ENCODE measurements at regions not wholly inside any gene's neighbourhood (a gene's known extent, or its start where the extent isn't known, plus 50 kb on each side); places are given as distances from the start of the nearest gene placed in this dataset.

DNA sequence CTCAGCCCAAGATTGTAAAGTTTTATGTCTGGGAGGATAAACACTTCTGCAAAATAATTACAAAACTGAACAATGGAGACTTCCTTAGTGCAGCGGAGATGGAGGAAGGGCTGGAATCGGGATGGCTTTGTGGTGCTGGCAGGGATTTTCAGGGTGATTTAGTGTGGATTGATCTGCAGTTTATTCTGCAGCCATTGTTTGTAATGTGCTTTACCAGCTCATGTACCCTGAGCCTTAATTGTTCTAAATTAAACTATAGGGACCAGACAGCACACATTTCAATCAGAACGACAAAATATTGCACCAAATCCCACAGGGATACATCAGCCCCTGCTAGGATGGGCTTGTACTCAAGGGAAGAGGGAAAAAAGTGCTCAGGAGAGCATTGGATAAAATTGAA, 103.2 kb upstream of the ONECUT1 start:
- TF ChIP-seq, protein P1, sequence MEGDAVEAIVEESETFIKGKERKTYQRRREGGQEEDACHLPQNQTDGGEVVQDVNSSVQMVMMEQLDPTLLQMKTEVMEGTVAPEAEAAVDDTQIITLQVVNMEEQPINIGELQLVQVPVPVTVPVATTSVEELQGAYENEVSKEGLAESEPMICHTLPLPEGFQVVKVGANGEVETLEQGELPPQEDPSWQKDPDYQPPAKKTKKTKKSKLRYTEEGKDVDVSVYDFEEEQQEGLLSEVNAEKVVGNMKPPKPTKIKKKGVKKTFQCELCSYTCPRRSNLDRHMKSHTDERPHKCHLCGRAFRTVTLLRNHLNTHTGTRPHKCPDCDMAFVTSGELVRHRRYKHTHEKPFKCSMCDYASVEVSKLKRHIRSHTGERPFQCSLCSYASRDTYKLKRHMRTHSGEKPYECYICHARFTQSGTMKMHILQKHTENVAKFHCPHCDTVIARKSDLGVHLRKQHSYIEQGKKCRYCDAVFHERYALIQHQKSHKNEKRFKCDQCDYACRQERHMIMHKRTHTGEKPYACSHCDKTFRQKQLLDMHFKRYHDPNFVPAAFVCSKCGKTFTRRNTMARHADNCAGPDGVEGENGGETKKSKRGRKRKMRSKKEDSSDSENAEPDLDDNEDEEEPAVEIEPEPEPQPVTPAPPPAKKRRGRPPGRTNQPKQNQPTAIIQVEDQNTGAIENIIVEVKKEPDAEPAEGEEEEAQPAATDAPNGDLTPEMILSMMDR (IDR thresholded peaks at IDR 0.05) = no peak
- no peak for TF ChIP-seq POLR2A (IDR thresholded peaks at IDR 0.05; ENCODE audit: low read depth)
- TF ChIP-seq POLR2AphosphoS5 (IDR thresholded peaks at IDR 0.05) = no peak

Measured in esophagus muscularis mucosa (tissue), 3 donors.